ENCODE measurements at regions not wholly inside any gene's neighbourhood (a gene's known extent, or its start where the extent isn't known, plus 50 kb on each side); places are given as distances from the start of the nearest gene placed in this dataset.

DNA sequence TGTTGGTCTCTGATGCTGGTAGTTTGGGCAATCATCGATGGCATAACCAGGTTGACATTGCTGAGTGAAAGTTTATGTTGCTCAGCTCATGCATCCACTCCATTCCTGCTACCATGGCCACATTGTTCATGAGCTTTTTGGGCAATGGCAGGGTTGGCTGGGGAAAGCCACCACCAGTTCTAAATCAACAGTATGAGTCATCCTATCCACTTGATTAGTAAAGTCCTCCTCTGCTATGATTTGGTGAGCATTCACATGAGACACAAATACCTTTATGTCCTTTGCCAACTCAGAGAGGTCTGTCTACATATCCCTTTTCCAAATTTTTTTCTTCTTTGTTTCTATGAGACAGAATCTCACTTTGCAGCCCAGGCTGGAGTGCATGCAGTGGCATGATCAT, 129.7 kb upstream of the FBN2 start:
- H2AFZ ChIP-seq (ENCODE audit: low read depth, low read length) = no peak overlapping the region
- no peaks in the 10 kb centered on the region for H3K79me2 ChIP-seq (ENCODE audit: insufficient read depth, low read length)
- no peaks in the 10 kb centered on the region for H3K4me1 ChIP-seq (ENCODE audit: insufficient read depth, low read length)
- DNase-seq (ENCODE audit: low read depth) (no peak), FAIRE-seq (no peak)
- H3K27me3 Mint-ChIP-seq (ENCODE audit: low read depth, unreplicated experiment) = no peaks in the 10 kb centered on the region
- H3K4me2 ChIP-seq (ENCODE audit: low read length) = no peak overlapping the region
- H4K20me1 ChIP-seq (ENCODE audit: insufficient read depth, low read length) = no peaks in the 10 kb centered on the region
- no peaks in the 10 kb centered on the region for H3K36me3 ChIP-seq (ENCODE audit: insufficient read depth, low read length)
- H3K4me3 ChIP-seq (ENCODE audit: insufficient read depth, low read depth, low read length) = no peak overlapping the region
- H3K9me3 ChIP-seq (ENCODE audit: insufficient read depth, low read depth, low read length) = no peaks in the 10 kb centered on the region
- no peak overlapping the region for H3K27ac Mint-ChIP-seq (ENCODE audit: unreplicated experiment)
- H3K36me3 Mint-ChIP-seq (ENCODE audit: low read depth, unreplicated experiment) = no peaks in the 10 kb centered on the region
- no peaks in the 10 kb centered on the region for H3K27me3 ChIP-seq (ENCODE audit: insufficient read depth, low read length)
- H3K4me3 Mint-ChIP-seq (ENCODE audit: unreplicated experiment) = no peak overlapping the region
- peaks cover 3% of the 10 kb centered on the region for H3K9me3 Mint-ChIP-seq (ENCODE audit: unreplicated experiment)
- H3K4me1 Mint-ChIP-seq (ENCODE audit: low read depth, unreplicated experiment) = no peaks in the 10 kb centered on the region
- no peak overlapping the region for H3K9ac ChIP-seq (ENCODE audit: low read length)
- no peak overlapping the region for H3K27ac ChIP-seq (ENCODE audit: low read depth, low read length)
- TF ChIP-seq EZH2 (IDR thresholded peaks at IDR 0.05; ENCODE audit: insufficient read depth, low read length) (no peak), CTCF (IDR thresholded peaks at IDR 0.05; ENCODE audit: insufficient read depth, low read depth, low read length) (no peak)

GRCh38 chr5:128668921-128669320, 130.9 kb upstream of the FBN2 start:
- no peak for FAIRE-seq
- Mint-ChIP-seq H3K27me3 (ENCODE audit: low read depth, unreplicated experiment) (no peaks in the 10 kb centered on the region), H3K4me3 (ENCODE audit: unreplicated experiment) (no peak overlapping the region)

More at GRCh38 chr5:128668921-128669320, 130.9 kb upstream of the FBN2 start:
- Mint-ChIP-seq H3K27ac (ENCODE audit: unreplicated experiment) (no peak overlapping the region), H3K9me3 (ENCODE audit: unreplicated experiment) (peaks cover 3% of the 10 kb centered on the region), H3K36me3 (ENCODE audit: low read depth, unreplicated experiment) (no peaks in the 10 kb centered on the region), H3K4me1 (ENCODE audit: low read depth, unreplicated experiment) (no peaks in the 10 kb centered on the region)
- no peaks in the 10 kb centered on the region for H3K4me1 ChIP-seq (ENCODE audit: insufficient read depth, low read length)
- no peaks in the 10 kb centered on the region for H3K27me3 ChIP-seq (ENCODE audit: insufficient read depth, low read length)
- no peaks in the 10 kb centered on the region for H3K36me3 ChIP-seq (ENCODE audit: insufficient read depth, low read length)
- H3K4me3 ChIP-seq (ENCODE audit: insufficient read depth, low read depth, low read length) = no peak overlapping the region
- no peaks in the 10 kb centered on the region for H4K20me1 ChIP-seq (ENCODE audit: insufficient read depth, low read length)
- no peak overlapping the region for H2AFZ ChIP-seq (ENCODE audit: low read depth, low read length)
- H3K9ac ChIP-seq (ENCODE audit: low read length) = no peak overlapping the region
- no peaks in the 10 kb centered on the region for H3K9me3 ChIP-seq (ENCODE audit: insufficient read depth, low read depth, low read length)
- no peak for DNase-seq (ENCODE audit: low read depth)
- TF ChIP-seq EZH2 (IDR thresholded peaks at IDR 0.05; ENCODE audit: insufficient read depth, low read length) (no peak), CTCF (IDR thresholded peaks at IDR 0.05; ENCODE audit: insufficient read depth, low read depth, low read length) (no peak)
- no peak overlapping the region for H3K4me2 ChIP-seq (ENCODE audit: low read length)
- H3K27ac ChIP-seq (ENCODE audit: low read depth, low read length) = no peak overlapping the region
- no peaks in the 10 kb centered on the region for H3K79me2 ChIP-seq (ENCODE audit: insufficient read depth, low read length)
